ENCODE measurements at regions not wholly inside any gene's neighbourhood (a gene's known extent, or its start where the extent isn't known, plus 50 kb on each side); places are given as distances from the start of the nearest gene placed in this dataset.

DNA sequence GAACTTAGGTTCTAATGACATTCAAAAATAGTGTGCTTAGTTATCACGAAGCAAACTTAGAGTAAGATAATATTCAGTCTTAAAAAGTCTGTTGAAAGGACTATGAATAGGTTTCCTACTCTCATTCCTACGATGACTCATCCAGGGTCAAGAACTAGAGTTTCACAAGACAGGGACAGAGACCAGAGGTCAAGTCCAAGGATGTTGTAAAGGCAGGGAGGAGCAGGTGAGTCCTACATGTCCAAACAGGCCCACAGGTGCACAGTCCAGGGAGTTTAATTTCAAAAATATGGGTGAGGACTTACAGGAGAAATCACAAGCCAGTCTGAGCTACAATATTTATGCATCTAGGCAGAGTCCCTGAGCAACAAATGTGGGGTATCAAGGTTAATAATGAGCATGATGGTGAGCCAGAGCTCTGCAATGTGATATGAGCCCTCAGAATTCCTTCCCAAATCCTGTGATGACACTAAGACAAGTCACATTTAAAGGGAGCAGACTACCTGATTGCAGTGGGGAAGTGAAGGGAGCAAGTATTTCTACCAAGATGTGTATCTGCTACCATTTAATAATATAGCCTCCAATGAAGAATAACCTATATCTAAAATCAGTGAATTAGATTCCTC lies 100.0 kb upstream of the NRIP1 start (continued):
- TF ChIP-seq ARID2 (CRISPR knock-in tag; IDR thresholded peaks at IDR 0.05; ENCODE audit: borderline replicate concordance), result no peak
- no peak for TF ChIP-seq ZNF781 (CRISPR knock-in tag; IDR thresholded peaks at IDR 0.05; ENCODE audit: borderline replicate concordance, not compliant biosample characterization)
- no peak for TF ChIP-seq SNRNP70 (IDR thresholded peaks at IDR 0.05; ENCODE audit: low read depth, low read length)

GRCh38 chr21:15170614-15171013 lies 105.8 kb upstream of the NRIP1 start:
- no peak overlapping the region for H3K27ac ChIP-seq (ENCODE audit: extremely low read length, insufficient read depth, low read length)
- no peaks in the 10 kb centered on the region for H3K9me3 ChIP-seq (ENCODE audit: low read length)
- ATAC-seq (no peak), DNase-seq (ENCODE audit: low spot score) (no peak), FAIRE-seq (no peak)
- peaks cover 28% of the 10 kb centered on the region for H3K4me1 ChIP-seq (ENCODE audit: insufficient read depth, low read length)
- 70% methylated on average over 2 of the region's 2 CpGs for WGBS (ENCODE audit: low lambda C conversion rate)
- H4K20me1 ChIP-seq (ENCODE audit: insufficient read depth, low read length), result no peaks in the 10 kb centered on the region
- H3K36me3 ChIP-seq (replicated peaks in 1 of 2; ENCODE audit: control insufficient read depth in 1 of 2, insufficient read depth in 2 of 2, low read length in 2 of 2), result no peaks in the 10 kb centered on the region
- in situ Hi-C loops (cut with HindIII; ENCODE audit: extremely low pct_ligation_motif_present, low pct_unique_long_range_greater_than_20kb), result no loop called here
- no peak overlapping the region for H2AFZ ChIP-seq (ENCODE audit: low read length)
- H3K4me2 ChIP-seq (ENCODE audit: low read depth, low read length), result no peak overlapping the region
- no peak overlapping the region for H3K9ac ChIP-seq (ENCODE audit: insufficient read depth, low read depth, low read length)
- no peaks in the 10 kb centered on the region for H3K79me2 ChIP-seq (ENCODE audit: insufficient read depth, low read length)
- CTCF ChIA-PET (ENCODE audit: low intra/inter-chr PET ratio, low total read pairs), result no interaction called here
- no TSS peak for BruUV-seq (replicated peaks)
- no peaks in the 10 kb centered on the region; a peak in 1 of 5 replicates for H3K27me3 ChIP-seq (ENCODE audit: control insufficient read depth in 1 of 2, insufficient read depth in 2 of 2, low read length in 2 of 2)
- H3K4me3 ChIP-seq (replicated peaks in 1 of 3; ENCODE audit: insufficient read depth in 1 of 3, low read depth in 2 of 3, low read length in 3 of 3), result no peak overlapping the region
- POLR2A ChIA-PET, result no interaction called here
- intact Hi-C loops (cut with micrococcal nuclease; ENCODE audit: unreplicated experiment), result no loop called here
- TF ChIP-seq, protein P1, sequence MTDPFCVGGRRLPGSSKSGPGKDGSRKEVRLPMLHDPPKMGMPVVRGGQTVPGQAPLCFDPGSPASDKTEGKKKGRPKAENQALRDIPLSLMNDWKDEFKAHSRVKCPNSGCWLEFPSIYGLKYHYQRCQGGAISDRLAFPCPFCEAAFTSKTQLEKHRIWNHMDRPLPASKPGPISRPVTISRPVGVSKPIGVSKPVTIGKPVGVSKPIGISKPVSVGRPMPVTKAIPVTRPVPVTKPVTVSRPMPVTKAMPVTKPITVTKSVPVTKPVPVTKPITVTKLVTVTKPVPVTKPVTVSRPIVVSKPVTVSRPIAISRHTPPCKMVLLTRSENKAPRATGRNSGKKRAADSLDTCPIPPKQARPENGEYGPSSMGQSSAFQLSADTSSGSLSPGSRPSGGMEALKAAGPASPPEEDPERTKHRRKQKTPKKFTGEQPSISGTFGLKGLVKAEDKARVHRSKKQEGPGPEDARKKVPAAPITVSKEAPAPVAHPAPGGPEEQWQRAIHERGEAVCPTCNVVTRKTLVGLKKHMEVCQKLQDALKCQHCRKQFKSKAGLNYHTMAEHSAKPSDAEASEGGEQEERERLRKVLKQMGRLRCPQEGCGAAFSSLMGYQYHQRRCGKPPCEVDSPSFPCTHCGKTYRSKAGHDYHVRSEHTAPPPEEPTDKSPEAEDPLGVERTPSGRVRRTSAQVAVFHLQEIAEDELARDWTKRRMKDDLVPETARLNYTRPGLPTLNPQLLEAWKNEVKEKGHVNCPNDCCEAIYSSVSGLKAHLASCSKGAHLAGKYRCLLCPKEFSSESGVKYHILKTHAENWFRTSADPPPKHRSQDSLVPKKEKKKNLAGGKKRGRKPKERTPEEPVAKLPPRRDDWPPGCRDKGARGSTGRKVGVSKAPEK (CRISPR knock-in tag; IDR thresholded peaks at IDR 0.05; ENCODE audit: borderline replicate concordance), result no peak
- TF ChIP-seq, protein P2, sequence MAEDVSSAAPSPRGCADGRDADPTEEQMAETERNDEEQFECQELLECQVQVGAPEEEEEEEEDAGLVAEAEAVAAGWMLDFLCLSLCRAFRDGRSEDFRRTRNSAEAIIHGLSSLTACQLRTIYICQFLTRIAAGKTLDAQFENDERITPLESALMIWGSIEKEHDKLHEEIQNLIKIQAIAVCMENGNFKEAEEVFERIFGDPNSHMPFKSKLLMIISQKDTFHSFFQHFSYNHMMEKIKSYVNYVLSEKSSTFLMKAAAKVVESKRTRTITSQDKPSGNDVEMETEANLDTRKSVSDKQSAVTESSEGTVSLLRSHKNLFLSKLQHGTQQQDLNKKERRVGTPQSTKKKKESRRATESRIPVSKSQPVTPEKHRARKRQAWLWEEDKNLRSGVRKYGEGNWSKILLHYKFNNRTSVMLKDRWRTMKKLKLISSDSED (CRISPR knock-in tag; IDR thresholded peaks at IDR 0.05), result no peak
- TF ChIP-seq ZNF138 (CRISPR knock-in tag; IDR thresholded peaks at IDR 0.05; ENCODE audit: low read depth), result no peak
- TF ChIP-seq, protein P3, sequence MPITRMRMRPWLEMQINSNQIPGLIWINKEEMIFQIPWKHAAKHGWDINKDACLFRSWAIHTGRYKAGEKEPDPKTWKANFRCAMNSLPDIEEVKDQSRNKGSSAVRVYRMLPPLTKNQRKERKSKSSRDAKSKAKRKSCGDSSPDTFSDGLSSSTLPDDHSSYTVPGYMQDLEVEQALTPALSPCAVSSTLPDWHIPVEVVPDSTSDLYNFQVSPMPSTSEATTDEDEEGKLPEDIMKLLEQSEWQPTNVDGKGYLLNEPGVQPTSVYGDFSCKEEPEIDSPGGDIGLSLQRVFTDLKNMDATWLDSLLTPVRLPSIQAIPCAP (CRISPR knock-in tag; IDR thresholded peaks at IDR 0.05; ENCODE audit: low read depth), result no peak
- TF ChIP-seq POGZ (CRISPR knock-in tag; IDR thresholded peaks at IDR 0.05), result no peak
- no peak for TF ChIP-seq ASH2L (IDR thresholded peaks at IDR 0.05; ENCODE audit: insufficient read length, low read depth, low read length)
- no peak for TF ChIP-seq IKZF4 (CRISPR knock-in tag; IDR thresholded peaks at IDR 0.05; ENCODE audit: borderline replicate concordance, low read depth, not compliant biosample characterization)
- no peak for TF ChIP-seq ZNF142 (CRISPR knock-in tag; IDR thresholded peaks at IDR 0.05)
